ENCODE measurements at regions not wholly inside any gene's neighbourhood (a gene's known extent, or its start where the extent isn't known, plus 50 kb on each side); places are given as distances from the start of the nearest gene placed in this dataset.

GRCh38 chr12:126036348-126036747, 971.1 kb downstream of the AACS start (continued):
- no peak for TF ChIP-seq REST (IDR thresholded peaks at IDR 0.05; ENCODE audit: unreplicated experiment)
- TF ChIP-seq ZNF114 (CRISPR knock-in tag; IDR thresholded peaks at IDR 0.05): no peak

- Histone ChIP-seq H3K27ac (ENCODE audit: low read depth) (no peak overlapping the region), H3K4me2 (no peak overlapping the region), H3K27me3 (ENCODE audit: insufficient read depth) (no peaks in the 10 kb centered on the region), H3K36me3 (ENCODE audit: insufficient read depth) (no peaks in the 10 kb centered on the region; the same call in 1 of the 2 replicates), H3K4me3 (no peak overlapping the region), H3K9me2 (ENCODE audit: insufficient read depth) (no peaks in the 10 kb centered on the region), H3K4me1 (ENCODE audit: insufficient read depth) (no peaks in the 10 kb centered on the region), H4K20me1 (replicated peaks; ENCODE audit: insufficient read depth) (no peaks in the 10 kb centered on the region), H2AFZ (no peak overlapping the region), H3K79me2 (replicated peaks; ENCODE audit: insufficient read depth) (no peaks in the 10 kb centered on the region), H3F3A (replicated peaks; ENCODE audit: low read depth) (no peaks in the 10 kb centered on the region)
- Mint-ChIP-seq H3K27me3 (ENCODE audit: insufficient read depth, low read depth, poor library complexity) (no peaks in the 10 kb centered on the region), H3K9me3 (peaks cover 94% of the 10 kb centered on the region), H3K4me1 (no peaks in the 10 kb centered on the region), H3K27ac (no peak overlapping the region), H3K36me3 (ENCODE audit: low read depth) (peaks cover 32% of the 10 kb centered on the region; the same call in 2 of the 3 replicates), H3K4me3 (no peak overlapping the region)
- DNase-seq (ENCODE audit: low spot score): no peak
- no peak for ATAC-seq
- no peak for TF ChIP-seq JUNB (IDR thresholded peaks at IDR 0.05; ENCODE audit: unreplicated experiment)
- no peak for TF ChIP-seq NANOG (IDR thresholded peaks at IDR 0.05; ENCODE audit: borderline replicate concordance)
- no peak for TF ChIP-seq CREB1 (CRISPR knock-in tag; IDR thresholded peaks at IDR 0.05; ENCODE audit: low read depth)
- no peak for TF ChIP-seq ZNF462 (CRISPR knock-in tag; IDR thresholded peaks at IDR 0.05)
- no peak for TF ChIP-seq EZH2 (IDR thresholded peaks at IDR 0.05; ENCODE audit: low read depth, unreplicated experiment)
- TF ChIP-seq POLR2AphosphoS5 (IDR thresholded peaks at IDR 0.05; ENCODE audit: low read depth): no peak
- TF ChIP-seq STAT1 (IDR thresholded peaks at IDR 0.05; ENCODE audit: unreplicated experiment): no peak
- no peak for TF ChIP-seq ETS1 (IDR thresholded peaks at IDR 0.05)
- no peak for TF ChIP-seq ZNF331 (CRISPR knock-in tag; IDR thresholded peaks at IDR 0.05; ENCODE audit: low read depth)
- TF ChIP-seq REST (IDR thresholded peaks at IDR 0.05; ENCODE audit: unreplicated experiment): no peak
Measured at GRCh38 chr12:126038434-126038833, 973.2 kb downstream of the AACS start.
